ENCODE measurements at regions not wholly inside any gene's neighbourhood (a gene's known extent, or its start where the extent isn't known, plus 50 kb on each side); places are given as distances from the start of the nearest gene placed in this dataset.

GRCh38 chr3:117091676-117092075 is 382.1 kb downstream of the TUSC7 start:
- no peak for DNase-seq

- DNase-seq: no peak
Observed at GRCh38 chr3:117096549-117096948, 387.0 kb downstream of the TUSC7 start.

GRCh38 chr3:117097351-117097750 is 387.8 kb downstream of the TUSC7 start:
- DNase-seq: no peak

- DNase-seq: no peak
Observed at GRCh38 chr3:117101697-117102096, 392.1 kb downstream of the TUSC7 start.

GRCh38 chr3:117102426-117102825 is 392.8 kb downstream of the TUSC7 start:
- DNase-seq: no peak

- DNase-seq: no peak
Observed at GRCh38 chr3:117103675-117104074, 394.1 kb downstream of the TUSC7 start.

GRCh38 chr3:117104381-117104780 is 394.8 kb downstream of the TUSC7 start:
- no peak for DNase-seq

GRCh38 chr3:117104792-117105191 is 395.2 kb downstream of the TUSC7 start:
- DNase-seq: no peak

- no peak for DNase-seq
Observed at GRCh38 chr3:117105686-117106085, 396.1 kb downstream of the TUSC7 start.

- DNase-seq: no peak
Observed at GRCh38 chr3:117106396-117106795, 396.8 kb downstream of the TUSC7 start.

- no peak for DNase-seq
Observed at GRCh38 chr3:117107946-117108345, 398.4 kb downstream of the TUSC7 start.

- no peak for DNase-seq
Observed at GRCh38 chr3:117109178-117109577, 399.6 kb downstream of the TUSC7 start.

GRCh38 chr3:117114517-117115265 is 405.1 kb downstream of the TUSC7 start:
- no peak for DNase-seq

- no peak for DNase-seq
Observed at GRCh38 chr3:117117188-117117936, 407.8 kb downstream of the TUSC7 start.

- DNase-seq: no peak
Observed at GRCh38 chr3:117118604-117119003, 409.0 kb downstream of the TUSC7 start.

GRCh38 chr3:117120014-117120413 is 410.4 kb downstream of the TUSC7 start:
- no peak for DNase-seq

GRCh38 chr3:117122609-117123008 is 413.0 kb downstream of the TUSC7 start:
- no peak for DNase-seq

GRCh38 chr3:117126460-117126859 is 416.9 kb downstream of the TUSC7 start:
- no peak for DNase-seq

GRCh38 chr3:117126946-117127546 is 417.5 kb downstream of the TUSC7 start:
- DNase-seq: no peak

GRCh38 chr3:117128133-117128532 is 418.6 kb downstream of the TUSC7 start:
- DNase-seq: no peak

- no peak for DNase-seq
Observed at GRCh38 chr3:117128872-117129271, 419.3 kb downstream of the TUSC7 start.

GRCh38 chr3:117129516-117129915 is 419.9 kb downstream of the TUSC7 start:
- no peak for DNase-seq

GRCh38 chr3:117130222-117130621 is 420.6 kb downstream of the TUSC7 start:
- DNase-seq: no peak

- no peak for DNase-seq
Observed at GRCh38 chr3:117131259-117131658, 421.7 kb downstream of the TUSC7 start.
